ENCODE measurements at regions not wholly inside any gene's neighbourhood (a gene's known extent, or its start where the extent isn't known, plus 50 kb on each side); places are given as distances from the start of the nearest gene placed in this dataset.

- no peaks in the 10 kb centered on the region for H3K4me1 ChIP-seq (ENCODE audit: insufficient read depth)
- H3K9me3 ChIP-seq = no peaks in the 10 kb centered on the region
- intact Hi-C loops (cut with DNase I) = no loop called here
- no peak for DNase-seq
- H3K4me3 ChIP-seq = no peak overlapping the region
- WGBS, 3 donors = 88 to 91% (median 89%) methylated on average over 4 of the region's 4 CpGs
- TF ChIP-seq CTCF (IDR thresholded peaks at IDR 0.05) = no peak
- no peak for TF ChIP-seq EP300 (IDR thresholded peaks at IDR 0.05)
- H3K27me3 ChIP-seq = no peaks in the 10 kb centered on the region
- no peaks in the 10 kb centered on the region for H3K36me3 ChIP-seq
- no peak overlapping the region for H3K27ac ChIP-seq
Observed at GRCh38 chr3:80559701-80560100, 791.9 kb upstream of the ROBO1 start.

- no peak overlapping the region for H3K27ac ChIP-seq
- intact Hi-C loops (cut with DNase I) = no loop called here
Observed at GRCh38 chr3:80556763-80557162, 789.0 kb upstream of the ROBO1 start.

DNA sequence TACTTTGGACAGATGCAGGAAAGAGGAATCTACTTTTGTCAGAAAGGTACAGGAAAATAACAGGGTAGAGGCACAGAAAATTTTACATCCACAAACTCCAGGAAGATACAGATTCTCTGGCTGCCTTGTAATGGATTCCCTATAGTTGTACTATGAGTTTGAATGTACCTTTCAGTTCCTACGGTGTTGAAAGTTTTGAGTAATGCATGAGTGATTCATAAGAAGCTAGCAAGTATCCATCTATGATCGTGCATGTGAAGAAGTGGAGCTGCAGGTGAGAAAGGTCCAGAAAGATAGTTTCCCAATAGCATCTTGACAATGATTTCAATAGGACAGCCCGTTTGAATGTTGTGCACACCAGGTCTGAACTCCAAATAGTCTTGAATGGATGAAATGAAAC lies 786.5 kb upstream of the ROBO1 start:
- no peak for DNase-seq
- H3K27ac ChIP-seq = no peak overlapping the region
- intact Hi-C loops (cut with DNase I) = no loop called here

More at GRCh38 chr3:80556763-80557162, 789.0 kb upstream of the ROBO1 start:
- no peak overlapping the region for H3K4me3 ChIP-seq
- DNase-seq = no peak
- no peaks in the 10 kb centered on the region for H3K36me3 ChIP-seq
- no peaks in the 10 kb centered on the region for H3K27me3 ChIP-seq
- no peaks in the 10 kb centered on the region for H3K4me1 ChIP-seq (ENCODE audit: insufficient read depth)
- WGBS, 3 donors = 6 to 27% (median 9%) methylated on average over 1 of the region's 1 CpG
- TF ChIP-seq POLR2A (IDR thresholded peaks at IDR 0.05) (no peak), EP300 (IDR thresholded peaks at IDR 0.05) (no peak), CTCF (IDR thresholded peaks at IDR 0.05) (no peak)
- no peaks in the 10 kb centered on the region for H3K9me3 ChIP-seq

DNA sequence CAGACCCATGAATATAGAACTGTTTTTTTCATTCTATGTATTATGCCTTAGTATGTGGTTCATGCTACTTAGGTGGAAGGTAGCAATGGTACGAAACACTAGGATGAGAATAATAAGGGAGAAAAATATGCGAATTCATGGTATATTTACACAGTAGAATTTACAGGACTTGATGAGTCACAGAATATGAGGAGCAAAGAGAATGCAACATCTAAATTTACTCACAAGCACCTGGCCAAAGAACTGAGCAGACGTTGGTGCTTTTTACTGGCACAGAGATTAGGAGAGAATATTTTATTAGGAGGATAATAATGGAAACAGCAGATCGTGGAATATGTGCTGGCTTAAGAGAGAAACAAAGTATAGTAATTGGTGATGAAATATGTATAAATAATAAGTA lies 785.4 kb upstream of the ROBO1 start:
- Histone ChIP-seq H3K4me3 (no peak overlapping the region), H3K27ac (no peak overlapping the region), H3K4me1 (ENCODE audit: insufficient read depth) (no peaks in the 10 kb centered on the region), H3K9me3 (no peaks in the 10 kb centered on the region), H3K27me3 (no peaks in the 10 kb centered on the region), H3K36me3 (no peaks in the 10 kb centered on the region)
- no peak for TF ChIP-seq EP300 (IDR thresholded peaks at IDR 0.05)
- no peak for TF ChIP-seq POLR2A (IDR thresholded peaks at IDR 0.05)
- TF ChIP-seq CTCF (IDR thresholded peaks at IDR 0.05) = no peak
- DNase-seq = no peak
- intact Hi-C loops (cut with DNase I) = no loop called here
- 75 to 80% (median 79%) methylated on average over 4 of the region's 4 CpGs for WGBS, 3 donors

More for the DNA sequence above, 786.5 kb upstream of the ROBO1 start:
- H3K27me3 ChIP-seq = no peaks in the 10 kb centered on the region
- H3K4me1 ChIP-seq (ENCODE audit: insufficient read depth) = no peaks in the 10 kb centered on the region
- no peaks in the 10 kb centered on the region for H3K36me3 ChIP-seq
- no peak overlapping the region for H3K4me3 ChIP-seq
- WGBS, 3 donors = 76 to 80% (median 79%) methylated on average over 3 of the region's 3 CpGs
- H3K9me3 ChIP-seq = no peaks in the 10 kb centered on the region
- no peak for TF ChIP-seq EP300 (IDR thresholded peaks at IDR 0.05)
- no peak for TF ChIP-seq POLR2A (IDR thresholded peaks at IDR 0.05)
- no peak for TF ChIP-seq CTCF (IDR thresholded peaks at IDR 0.05)

- Histone ChIP-seq H3K9me3 (no peaks in the 10 kb centered on the region), H3K4me1 (ENCODE audit: insufficient read depth) (no peaks in the 10 kb centered on the region), H3K4me3 (no peak overlapping the region), H3K27ac (no peak overlapping the region), H3K27me3 (no peaks in the 10 kb centered on the region), H3K36me3 (no peaks in the 10 kb centered on the region)
- 14 to 22% (median 18%) methylated on average over 5 of the region's 5 CpGs for WGBS, 3 donors
- intact Hi-C loops (cut with DNase I) = no loop called here
- TF ChIP-seq EP300 (IDR thresholded peaks at IDR 0.05) = no peak
- no peak for TF ChIP-seq POLR2A (IDR thresholded peaks at IDR 0.05)
- no peak for TF ChIP-seq CTCF (IDR thresholded peaks at IDR 0.05)
- no peak for DNase-seq
Observed at GRCh38 chr3:80550174-80550573, 782.4 kb upstream of the ROBO1 start.

Measured in ovary (tissue), 7 donors.